ENCODE measurements at regions not wholly inside any gene's neighbourhood (a gene's known extent, or its start where the extent isn't known, plus 50 kb on each side); places are given as distances from the start of the nearest gene placed in this dataset.
A peak's percentile ranks its signal among the peaks of the same experiment; 100 is the strongest.

GRCh38 chr4:122673252-122673651, 52.4 kb upstream of the IL21 start:
- no peak overlapping the region for H4K5ac ChIP-seq (ENCODE audit: insufficient read length, low read depth, low read length)
- no peaks in the 10 kb centered on the region for H3K36me3 ChIP-seq (ENCODE audit: control insufficient read depth in 2 of 4, insufficient read depth in 4 of 4, low read length in 3 of 4)
- no peak overlapping the region for H4K91ac ChIP-seq (replicated peaks; ENCODE audit: insufficient read length, low read length)
- H4K8ac ChIP-seq (ENCODE audit: extremely low read depth, insufficient read depth, low read length), result no peak overlapping the region
- DNase-seq (ENCODE audit: low read depth in 1 of 2, low spot score in 2 of 2) (no peak), FAIRE-seq (no peak)
- H3K56ac ChIP-seq (replicated peaks; ENCODE audit: insufficient read length, low read depth, low read length), result no peak overlapping the region
- H3K23ac ChIP-seq (ENCODE audit: insufficient read length), result no peak overlapping the region
- no peaks in the 10 kb centered on the region for H3K79me1 ChIP-seq (ENCODE audit: low read depth, low read length)
- H3K4me1 ChIP-seq (replicated peaks in 1 of 4; ENCODE audit: control insufficient read depth in 3 of 4, insufficient read depth in 4 of 4, low read length in 3 of 4), result peaks cover 0 to 2% (median 0%) of the 10 kb centered on the region in 4 experiments; a peak in 1 of 7 replicates
- no peak overlapping the region for H2BK120ac ChIP-seq (replicated peaks; ENCODE audit: low read depth, low read length)
- no peak overlapping the region for H2BK5ac ChIP-seq (ENCODE audit: low read depth, low read length)
- WGBS, 2 experiments (ENCODE audit: extremely low coverage in 1 of 2, insufficient coverage in 1 of 2, insufficient read length in 1 of 2, insufficient replicate concordance in 2 of 2, low coverage in 1 of 2, low lambda C conversion rate in 2 of 2, missing lambda C conversion rate in 1 of 2), result 49% methylated on average over 2 of the region's 2 CpGs; no CpG with 5 or more reads in 1 of the 2 experiments
- TF ChIP-seq RBBP5 (IDR thresholded peaks at IDR 0.05; ENCODE audit: borderline replicate concordance, low read depth, low read length), result no peak
- no peaks in the 10 kb centered on the region for H3K23me2 ChIP-seq (ENCODE audit: low read depth, low read length)
- no peak overlapping the region for H3K4me3 ChIP-seq (ENCODE audit: extremely low read depth in 1 of 4, insufficient read depth in 2 of 4, low read depth in 3 of 4, low read length in 4 of 4)
- H3K14ac ChIP-seq (ENCODE audit: insufficient read length), result no peak overlapping the region
- no peak overlapping the region for H3K4ac ChIP-seq (replicated peaks; ENCODE audit: insufficient read length, low read depth, low read length)
- no peak overlapping the region for H3K18ac ChIP-seq (ENCODE audit: extremely low read depth, low read length)
- CTCF ChIA-PET (ENCODE audit: partially characterized antibody), result interaction anchor here (0.8 to 2.2 kb wide), 3 partner anchors 12 to 43 kb away, joined by 3 to 5 read pairs (median 3); no protein-coding TSS in a partner anchor
- H2AFZ ChIP-seq (ENCODE audit: low read length), result 0 out of 2 replicates have a peak overlapping the region, but pooled peaks have one; percentile 4
- H3K79me2 ChIP-seq (ENCODE audit: control insufficient read depth in 1 of 2, insufficient read depth in 2 of 2, low read length in 2 of 2), result no peaks in the 10 kb centered on the region
- no peak overlapping the region for H2AK5ac ChIP-seq (ENCODE audit: low read depth, low read length)
- no peak overlapping the region for H3K27ac ChIP-seq (ENCODE audit: low read depth, low read length)
- H3K9ac ChIP-seq (replicated peaks in 1 of 4; ENCODE audit: extremely low read depth in 1 of 4, low read depth in 3 of 4, low read length in 3 of 4), result no peak overlapping the region
- no peak overlapping the region for H2BK12ac ChIP-seq (ENCODE audit: low read depth, low read length)
- no peaks in the 10 kb centered on the region for H3K27me3 ChIP-seq (replicated peaks in 1 of 4; ENCODE audit: control insufficient read depth in 3 of 4, extremely low read depth in 1 of 4, insufficient read depth in 3 of 4, low read length in 3 of 4)
- H3K4me2 ChIP-seq (ENCODE audit: insufficient read depth in 1 of 2, low read depth in 2 of 2, low read length in 2 of 2), result no peak overlapping the region
- peaks cover 0 to 4% of the 10 kb centered on the region in 2 experiments; a peak in 1 of 4 replicates for H3K9me3 ChIP-seq (ENCODE audit: insufficient read depth in 2 of 2, low read depth in 1 of 2, low read length in 1 of 2)
- POLR2A ChIA-PET (ENCODE audit: partially characterized antibody), result no interaction called here
- H2BK20ac ChIP-seq (ENCODE audit: low read length), result no peak overlapping the region
- H4K20me1 ChIP-seq (replicated peaks in 1 of 2; ENCODE audit: control insufficient read depth in 1 of 2, insufficient read depth in 2 of 2, low read length in 2 of 2), result no peaks in the 10 kb centered on the region
- H2BK15ac ChIP-seq (ENCODE audit: low read length), result no peak overlapping the region

All from H1 (cell line).